ENCODE measurements at regions not wholly inside any gene's neighbourhood (a gene's known extent, or its start where the extent isn't known, plus 50 kb on each side); places are given as distances from the start of the nearest gene placed in this dataset.

GRCh38 chr22:48257685-48258055 lies 1495.2 kb downstream of the TBC1D22A start:
- no peak for TF ChIP-seq GATA2 (IDR thresholded peaks at IDR 0.05; ENCODE audit: low read depth, low read length)
- no peak for TF ChIP-seq GATA3 (IDR thresholded peaks at IDR 0.05; ENCODE audit: low read depth, low read length)
